GM12878 (cell line): ENCODE measurements at regions not wholly inside any gene's neighbourhood (a gene's known extent, or its start where the extent isn't known, plus 50 kb on each side); places are given as distances from the start of the nearest gene placed in this dataset.

ENCODE experiments used
- ATAC-seq: fragments of 200-7000 bp; cut with Tn5 transposase; 3 replicates; pipeline ENCODE4 v1.9.1; 2020; ENCODE audit warnings: mild to moderate bottlenecking, moderate library complexity
- BruUV-seq: library from RNA; stranded (reverse); fragments of 400-500 nt; replicated peaks from 2 replicates; lab custom pipeline; 2021; lab: Mats Ljungman, UMichigan
- CTCF ChIA-PET: fragments of 300-600 bp; sonication (Branson Sonifier 250); formaldehyde crosslinking; extraction: SDS; loops from one replicate; lab custom pipeline; 2021; ENCODE audit warnings: inconsistent platforms; lab: Yijun Ruan, JAX
- POLR2A ChIA-PET: fragments of 350-600 bp; formaldehyde crosslinking; extraction: SDS; loops from one replicate; lab custom pipeline; 2021; ENCODE audit warnings: inconsistent platforms; lab: Charles Lee
- RAD21 ChIA-PET: fragments of 300-600 bp; sonication (Branson Sonifier 250); formaldehyde crosslinking; loops from one replicate; lab custom pipeline; 2023; ENCODE audit warnings: antibody characterized with exemption; ENCODE audit not compliant: unreplicated experiment; lab: Charles Lee
- SMC1A ChIA-PET: fragments of 300-600 bp; sonication (Branson Sonifier 250); formaldehyde crosslinking; loops from one replicate; lab custom pipeline; 2023; ENCODE audit not compliant: unreplicated experiment, uncharacterized antibody; lab: Charles Lee
- DNase-seq: peaks from one replicate; pipeline ENCODE4 v3.0.0-alpha.2; 2011; ENCODE audit warnings: low read depth, low spot score
- FAIRE-seq: peaks from 3 replicates; lab custom pipeline; 2011; peaks lifted over from hg19 to GRCh38; lab: Jason Lieb, UNC
- H2AFZ ChIP-seq: 2 replicates; pipeline ENCODE4 v1.6.0; 2011; ENCODE audit warnings: low read depth, low read length, control low read depth; ENCODE audit not compliant: control insufficient read depth
- H3K27ac ChIP-seq: 2 replicates; pipeline ENCODE4 v1.5.1; 2011; ENCODE audit warnings: control low read depth; ENCODE audit not compliant: control insufficient read depth, insufficient read depth
- H3K27me3 ChIP-seq, 2 experiments: replicated peaks in 1 of 2; 2 replicates each; pipeline versions ENCODE4 v1.6.0 to v1.6.1; 2011; ENCODE audit warnings: low read length in 1 of 2; ENCODE audit not compliant: control insufficient read depth in 2 of 2, insufficient read depth in 2 of 2
- H3K36me3 ChIP-seq, 2 experiments: 2 replicates each; pipeline ENCODE4 v1.5.1; 2011; ENCODE audit warnings: low read length in 1 of 2; ENCODE audit not compliant: control insufficient read depth in 2 of 2, insufficient read depth in 2 of 2
- H3K4me1 ChIP-seq: 2 replicates; pipeline ENCODE4 v1.6.1; 2011; ENCODE audit warnings: mild to moderate bottlenecking, low read length, moderate library complexity, mixed read lengths; ENCODE audit not compliant: control insufficient read depth, insufficient read depth
- H3K4me2 ChIP-seq: 2 replicates; pipeline ENCODE4 v1.6.0; 2011; ENCODE audit warnings: control low read depth; ENCODE audit not compliant: control insufficient read depth, insufficient read depth
- H3K4me3 ChIP-seq: fragments of 200-600 bp; sonication (generic); 2 replicates; pipeline ENCODE4 v1.5.1; 2016
- H3K79me2 ChIP-seq: 2 replicates; pipeline ENCODE4 v1.6.0; 2011; ENCODE audit warnings: low read length; ENCODE audit not compliant: control insufficient read depth, insufficient read depth
- H3K9ac ChIP-seq: 2 replicates; pipeline ENCODE4 v1.8.0; 2011; ENCODE audit warnings: low read length, control low read depth, mixed read lengths; ENCODE audit not compliant: control insufficient read depth, insufficient read depth
- H3K9me3 ChIP-seq: replicated peaks from 3 replicates; pipeline ENCODE4 v1.5.1; 2011; ENCODE audit warnings: mild to moderate bottlenecking, low read length; ENCODE audit not compliant: control insufficient read depth, insufficient read depth
- H4K20me1 ChIP-seq: 2 replicates; pipeline ENCODE4 v1.6.0; 2011; ENCODE audit not compliant: control insufficient read depth, insufficient read depth
- IRF4 ChIP-seq: IDR thresholded peaks from 2 replicates; pipeline ENCODE4 v1.6.1; 2011; ENCODE audit warnings: low read depth, low read length
- ZNF384 ChIP-seq: IDR thresholded peaks from 2 replicates; pipeline ENCODE4 v1.6.1; 2012; ENCODE audit warnings: low read depth, mild to moderate bottlenecking, low read length, improper control_type of control experiment, borderline replicate concordance
- in situ Hi-C: fragments of 300-500 bp; cut with MboI; formaldehyde crosslinking; loops from 9 replicates; pipeline ENCODE4 v1.14.3; 2018; ENCODE audit warnings: mixed read lengths
- intact Hi-C: fragments of 100-400 bp; cut with micrococcal nuclease; formaldehyde crosslinking; loops from one replicate; pipeline ENCODE4 v1.14.2; 2022; ENCODE audit not compliant: unreplicated experiment
- TF ChIP-seq, protein P1 (sequence below): fragments of 450-650 bp; IDR thresholded peaks from 2 replicates; pipeline ENCODE4 v1.6.1; 2017; ENCODE audit warnings: mild to moderate bottlenecking, moderate library complexity
- TF ChIP-seq, protein P2 (sequence below): fragments of 450-650 bp; IDR thresholded peaks from 2 replicates; pipeline ENCODE4 v1.6.1; 2017; ENCODE audit warnings: mild to moderate bottlenecking

DNA sequence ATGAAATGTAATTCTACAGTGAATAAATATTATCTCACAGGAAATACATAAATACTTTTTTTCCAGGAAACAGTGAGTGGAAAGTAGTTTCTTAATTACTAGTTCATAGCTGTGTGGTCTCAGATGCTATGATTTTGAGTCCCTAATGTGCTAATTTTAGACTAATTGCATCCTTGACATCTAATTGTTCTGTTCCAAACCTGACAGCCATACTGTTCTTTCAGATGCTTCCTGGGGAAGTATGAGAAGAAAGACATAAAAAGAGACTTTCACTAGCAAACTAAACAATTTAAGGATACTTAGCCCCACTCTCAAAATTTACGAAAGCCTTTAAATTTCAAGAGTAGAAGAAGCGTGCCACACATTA lies 350.9 kb upstream of the CDH20 start (continued):
- TF ChIP-seq, protein P1, sequence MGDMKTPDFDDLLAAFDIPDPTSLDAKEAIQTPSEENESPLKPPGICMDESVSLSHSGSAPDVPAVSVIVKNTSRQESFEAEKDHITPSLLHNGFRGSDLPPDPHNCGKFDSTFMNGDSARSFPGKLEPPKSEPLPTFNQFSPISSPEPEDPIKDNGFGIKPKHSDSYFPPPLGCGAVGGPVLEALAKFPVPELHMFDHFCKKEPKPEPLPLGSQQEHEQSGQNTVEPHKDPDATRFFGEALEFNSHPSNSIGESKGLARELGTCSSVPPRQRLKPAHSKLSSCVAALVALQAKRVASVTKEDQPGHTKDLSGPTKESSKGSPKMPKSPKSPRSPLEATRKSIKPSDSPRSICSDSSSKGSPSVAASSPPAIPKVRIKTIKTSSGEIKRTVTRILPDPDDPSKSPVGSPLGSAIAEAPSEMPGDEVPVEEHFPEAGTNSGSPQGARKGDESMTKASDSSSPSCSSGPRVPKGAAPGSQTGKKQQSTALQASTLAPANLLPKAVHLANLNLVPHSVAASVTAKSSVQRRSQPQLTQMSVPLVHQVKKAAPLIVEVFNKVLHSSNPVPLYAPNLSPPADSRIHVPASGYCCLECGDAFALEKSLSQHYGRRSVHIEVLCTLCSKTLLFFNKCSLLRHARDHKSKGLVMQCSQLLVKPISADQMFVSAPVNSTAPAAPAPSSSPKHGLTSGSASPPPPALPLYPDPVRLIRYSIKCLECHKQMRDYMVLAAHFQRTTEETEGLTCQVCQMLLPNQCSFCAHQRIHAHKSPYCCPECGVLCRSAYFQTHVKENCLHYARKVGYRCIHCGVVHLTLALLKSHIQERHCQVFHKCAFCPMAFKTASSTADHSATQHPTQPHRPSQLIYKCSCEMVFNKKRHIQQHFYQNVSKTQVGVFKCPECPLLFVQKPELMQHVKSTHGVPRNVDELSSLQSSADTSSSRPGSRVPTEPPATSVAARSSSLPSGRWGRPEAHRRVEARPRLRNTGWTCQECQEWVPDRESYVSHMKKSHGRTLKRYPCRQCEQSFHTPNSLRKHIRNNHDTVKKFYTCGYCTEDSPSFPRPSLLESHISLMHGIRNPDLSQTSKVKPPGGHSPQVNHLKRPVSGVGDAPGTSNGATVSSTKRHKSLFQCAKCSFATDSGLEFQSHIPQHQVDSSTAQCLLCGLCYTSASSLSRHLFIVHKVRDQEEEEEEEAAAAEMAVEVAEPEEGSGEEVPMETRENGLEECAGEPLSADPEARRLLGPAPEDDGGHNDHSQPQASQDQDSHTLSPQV = no peak
- TF ChIP-seq IRF4 = no peak
- no peak for TF ChIP-seq ZNF384
- TF ChIP-seq, all 136 proteins: peak for 0

DNA sequence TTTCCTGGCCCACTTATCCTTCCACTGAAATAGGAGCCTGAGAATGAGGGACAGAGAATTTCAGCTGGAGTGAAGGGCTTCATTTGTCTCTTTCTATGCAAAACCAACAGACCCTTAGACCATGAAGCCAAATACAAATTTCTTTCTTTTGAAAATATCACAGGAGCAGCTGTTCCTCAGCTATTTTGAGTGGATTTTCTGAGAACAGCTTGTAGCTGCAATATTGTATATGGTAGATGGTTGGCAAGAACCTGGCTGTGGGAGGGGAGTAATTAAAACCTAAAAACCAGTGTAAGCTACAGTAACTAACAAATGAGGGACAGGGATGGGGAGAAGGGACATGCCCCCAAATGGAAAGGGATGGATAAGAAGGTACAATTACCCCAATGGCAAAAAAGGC lies 350.3 kb upstream of the CDH20 start:
- RAD21 ChIA-PET = no interaction called here
- Histone ChIP-seq H3K79me2 (no peaks in the 10 kb centered on the region), H3K27ac (no peak overlapping the region), H3K4me2 (no peak overlapping the region), H3K36me3 (no peaks in the 10 kb centered on the region), H3K4me1 (no peaks in the 10 kb centered on the region), H3K4me3 (no peak overlapping the region), H3K27me3 (no peaks in the 10 kb centered on the region), H4K20me1 (no peaks in the 10 kb centered on the region), H2AFZ (no peak overlapping the region), H3K9me3 (no peaks in the 10 kb centered on the region), H3K9ac (no peak overlapping the region)
- CTCF ChIA-PET = no interaction called here
- POLR2A ChIA-PET = no interaction called here
- TF ChIP-seq, protein P1 = no peak
- TF ChIP-seq, protein P2, sequence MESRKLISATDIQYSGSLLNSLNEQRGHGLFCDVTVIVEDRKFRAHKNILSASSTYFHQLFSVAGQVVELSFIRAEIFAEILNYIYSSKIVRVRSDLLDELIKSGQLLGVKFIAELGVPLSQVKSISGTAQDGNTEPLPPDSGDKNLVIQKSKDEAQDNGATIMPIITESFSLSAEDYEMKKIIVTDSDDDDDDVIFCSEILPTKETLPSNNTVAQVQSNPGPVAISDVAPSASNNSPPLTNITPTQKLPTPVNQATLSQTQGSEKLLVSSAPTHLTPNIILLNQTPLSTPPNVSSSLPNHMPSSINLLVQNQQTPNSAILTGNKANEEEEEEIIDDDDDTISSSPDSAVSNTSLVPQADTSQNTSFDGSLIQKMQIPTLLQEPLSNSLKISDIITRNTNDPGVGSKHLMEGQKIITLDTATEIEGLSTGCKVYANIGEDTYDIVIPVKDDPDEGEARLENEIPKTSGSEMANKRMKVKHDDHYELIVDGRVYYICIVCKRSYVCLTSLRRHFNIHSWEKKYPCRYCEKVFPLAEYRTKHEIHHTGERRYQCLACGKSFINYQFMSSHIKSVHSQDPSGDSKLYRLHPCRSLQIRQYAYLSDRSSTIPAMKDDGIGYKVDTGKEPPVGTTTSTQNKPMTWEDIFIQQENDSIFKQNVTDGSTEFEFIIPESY = no peak
- no TSS peak for BruUV-seq
- in situ Hi-C loops = no loop called here
- FAIRE-seq (no peak), DNase-seq (no peak), ATAC-seq (no peak)
- intact Hi-C loops = no loop called here
- SMC1A ChIA-PET = no interaction called here
